H1 (cell line): ENCODE measurements at regions not wholly inside any gene's neighbourhood (a gene's known extent, or its start where the extent isn't known, plus 50 kb on each side); places are given as distances from the start of the nearest gene placed in this dataset.

Experiments used
- CTCF ChIA-PET: fragments of 300-600 bp; sonication (Branson Sonifier 250); formaldehyde crosslinking; loops from one replicate; lab custom pipeline; 2021; ENCODE audit not compliant: partially characterized antibody; lab: Charles Lee
- POLR2A ChIA-PET: fragments of 300-600 bp; sonication (Branson Sonifier 250); formaldehyde crosslinking; loops from one replicate; lab custom pipeline; 2021; ENCODE audit warnings: inconsistent platforms; ENCODE audit not compliant: partially characterized antibody; lab: Charles Lee
- DNase-seq, 2 experiments: peaks; one replicate each; pipeline versions ENCODE4 v3.0.0 to v3.0.0-alpha.2; 2010 to 2022; ENCODE audit warnings: low spot score in 2 of 2, low read depth in 1 of 2, mixed read lengths in 1 of 2
- FAIRE-seq: peaks from 2 replicates; lab custom pipeline; 2011; peaks lifted over from hg19 to GRCh38; lab: Jason Lieb, UNC
- H2AFZ ChIP-seq: 2 replicates; pipeline ENCODE4 v1.8.1; 2012; ENCODE audit warnings: low read length, inconsistent platforms
- H2AK5ac ChIP-seq: 2 replicates; pipeline ENCODE4 v1.6.1; 2013; ENCODE audit warnings: low read depth, low read length
- H2BK120ac ChIP-seq: replicated peaks from 2 replicates; pipeline ENCODE3; 2013; ENCODE audit warnings: low read depth, low read length, inconsistent platforms
- H2BK12ac ChIP-seq: 2 replicates; pipeline ENCODE4 v1.6.1; 2013; ENCODE audit warnings: low read depth, low read length
- H2BK15ac ChIP-seq: 2 replicates; pipeline ENCODE4 v1.6.1; 2013; ENCODE audit warnings: low read length
- H2BK20ac ChIP-seq: 2 replicates; pipeline ENCODE4 v1.6.1; 2013; ENCODE audit warnings: low read length
- H2BK5ac ChIP-seq: 2 replicates; pipeline ENCODE4 v1.6.1; 2013; ENCODE audit warnings: low read depth, low read length
- H3K14ac ChIP-seq: 2 replicates; pipeline ENCODE4 v1.6.1; 2013; ENCODE audit warnings: inconsistent platforms; ENCODE audit not compliant: insufficient read length
- H3K18ac ChIP-seq: 2 replicates; pipeline ENCODE4 v1.6.1; 2013; ENCODE audit warnings: low read length; ENCODE audit errors: extremely low read depth
- H3K23ac ChIP-seq: 2 replicates; pipeline ENCODE4 v1.6.1; 2013; ENCODE audit warnings: inconsistent platforms; ENCODE audit not compliant: insufficient read length
- H3K23me2 ChIP-seq: 2 replicates; pipeline ENCODE4 v1.6.1; 2013; ENCODE audit warnings: low read depth, low read length
- H3K27ac ChIP-seq: 2 replicates; pipeline ENCODE4 v1.6.1; 2011; ENCODE audit warnings: low read depth, low read length, inconsistent platforms
- H3K27me3 ChIP-seq, 4 experiments: replicated peaks in 1 of 4; 1 replicate in 1 of 4; 2 replicates in 3 of 4; pipeline versions ENCODE4 v1.6.1 to v1.8.1; 2011 to 2013; ENCODE audit warnings: low read length in 3 of 4, mild to moderate bottlenecking in 3 of 4, inconsistent platforms in 2 of 4, mixed read lengths in 2 of 4, moderate library complexity in 1 of 4; ENCODE audit not compliant: control insufficient read depth in 3 of 4, insufficient read depth in 3 of 4; ENCODE audit errors: extremely low read depth in 1 of 4
- H3K36me3 ChIP-seq, 4 experiments: 2 replicates each; pipeline versions ENCODE4 v1.6.1 to v1.8.1; 2011 to 2013; ENCODE audit warnings: mild to moderate bottlenecking in 4 of 4, low read length in 3 of 4, moderate library complexity in 2 of 4, control low read depth in 1 of 4, inconsistent platforms in 1 of 4; ENCODE audit not compliant: insufficient read depth in 4 of 4, control insufficient read depth in 2 of 4
- H3K4ac ChIP-seq: replicated peaks from 2 replicates; pipeline ENCODE3; 2013; ENCODE audit warnings: low read length, low read depth, mixed read lengths, inconsistent platforms; ENCODE audit not compliant: insufficient read length
- H3K4me1 ChIP-seq, 4 experiments: replicated peaks in 1 of 4; 1 replicate in 1 of 4; 2 replicates in 3 of 4; pipeline versions ENCODE4 v1.6.1 to v1.8.1; 2011 to 2013; ENCODE audit warnings: low read length in 3 of 4, inconsistent platforms in 2 of 4, mixed read lengths in 1 of 4; ENCODE audit not compliant: insufficient read depth in 4 of 4, control insufficient read depth in 3 of 4
- H3K4me2 ChIP-seq, 2 experiments: 2 replicates each; pipeline versions ENCODE4 v1.6.1 to v1.8.1; 2011 to 2013; ENCODE audit warnings: low read depth in 2 of 2, low read length in 2 of 2, control low read depth in 1 of 2, inconsistent platforms in 1 of 2, mild to moderate bottlenecking in 1 of 2; ENCODE audit not compliant: insufficient read depth in 1 of 2
- H3K4me3 ChIP-seq, 4 experiments: fragments of 200-600, 300-600 bp in 1 of 4; sonication (generic), shearing (Covaris generic), sonication (Bioruptor Twin) in 1 of 4; 2 replicates each; pipeline versions ENCODE4 v1.5.1 to v1.8.1; 2011 to 2016; ENCODE audit warnings: low read length in 4 of 4, low read depth in 3 of 4, control low read depth in 2 of 4, inconsistent platforms in 2 of 4, mild to moderate bottlenecking in 2 of 4, mixed read lengths in 1 of 4, moderate library complexity in 1 of 4; ENCODE audit not compliant: insufficient read depth in 2 of 4; ENCODE audit errors: extremely low read depth in 1 of 4
- H3K56ac ChIP-seq: replicated peaks from 2 replicates; pipeline ENCODE3; 2013; ENCODE audit warnings: low read depth, mild to moderate bottlenecking, mixed read lengths, low read length, inconsistent platforms; ENCODE audit not compliant: insufficient read length
- H3K79me1 ChIP-seq: 2 replicates; pipeline ENCODE4 v1.6.1; 2013; ENCODE audit warnings: low read depth, low read length, control low read depth
- H3K79me2 ChIP-seq, 2 experiments: 2 replicates each; pipeline versions ENCODE4 v1.6.1 to v1.8.1; 2012 to 2013; ENCODE audit warnings: low read length in 2 of 2, mild to moderate bottlenecking in 2 of 2, inconsistent platforms in 1 of 2; ENCODE audit not compliant: insufficient read depth in 2 of 2, control insufficient read depth in 1 of 2
- H3K9ac ChIP-seq, 4 experiments: replicated peaks in 1 of 4; 1 replicate in 1 of 4; 2 replicates in 3 of 4; pipeline versions ENCODE4 v1.6.1 to v1.8.1; 2011 to 2013; ENCODE audit warnings: low read depth in 3 of 4, low read length in 3 of 4, control low read depth in 2 of 4, mild to moderate bottlenecking in 2 of 4, moderate library complexity in 2 of 4, inconsistent platforms in 1 of 4; ENCODE audit errors: extremely low read depth in 1 of 4
- H3K9me3 ChIP-seq, 2 experiments: 2 replicates each; pipeline versions ENCODE4 v1.6.1 to v1.8.1; 2012 to 2013; ENCODE audit warnings: mild to moderate bottlenecking in 2 of 2, moderate library complexity in 2 of 2, control low read depth in 1 of 2, inconsistent platforms in 1 of 2, low read depth in 1 of 2, low read length in 1 of 2, mixed read lengths in 1 of 2; ENCODE audit not compliant: insufficient read depth in 2 of 2
- H4K20me1 ChIP-seq, 2 experiments: replicated peaks in 1 of 2; 2 replicates each; pipeline versions ENCODE3 to v1.8.1; 2011 to 2013; ENCODE audit warnings: inconsistent platforms in 2 of 2, low read length in 2 of 2, mild to moderate bottlenecking in 1 of 2; ENCODE audit not compliant: insufficient read depth in 2 of 2, control insufficient read depth in 1 of 2
- H4K5ac ChIP-seq: 2 replicates; pipeline ENCODE4 v1.6.1; 2013; ENCODE audit warnings: low read length, low read depth, mixed read lengths, inconsistent platforms; ENCODE audit not compliant: insufficient read length
- H4K8ac ChIP-seq: 2 replicates; pipeline ENCODE4 v1.8.0; 2013; ENCODE audit warnings: mild to moderate bottlenecking, moderate library complexity, low read length, inconsistent platforms; ENCODE audit not compliant: insufficient read depth; ENCODE audit errors: extremely low read depth
- H4K91ac ChIP-seq: replicated peaks from 2 replicates; pipeline ENCODE3; 2013; ENCODE audit warnings: low read length, mixed read lengths, inconsistent platforms; ENCODE audit not compliant: insufficient read length
- GABPA ChIP-seq: IDR thresholded peaks from 2 replicates; pipeline ENCODE4 v1.6.1; 2011; ENCODE audit warnings: mild to moderate bottlenecking, low read length, moderate library complexity, borderline replicate concordance; ENCODE audit not compliant: insufficient read depth
- RXRA ChIP-seq: IDR thresholded peaks from 2 replicates; pipeline ENCODE4 v1.6.1; 2011; ENCODE audit warnings: low read depth, mild to moderate bottlenecking, low read length, moderate library complexity; ENCODE audit not compliant: insufficient read depth
- TBP ChIP-seq: IDR thresholded peaks from 2 replicates; pipeline ENCODE4 v1.6.1; 2011; ENCODE audit warnings: low read depth, low read length, improper control_type of control experiment
- TCF12 ChIP-seq: IDR thresholded peaks from 2 replicates; pipeline ENCODE4 v1.6.1; 2011; ENCODE audit warnings: low read depth, mild to moderate bottlenecking, low read length
- TEAD4 ChIP-seq: IDR thresholded peaks from 2 replicates; pipeline ENCODE4 v1.6.1; 2012; ENCODE audit warnings: low read depth, low read length, inconsistent platforms, mixed read lengths
- WGBS, 2 experiments: shearing (Covaris generic) in 1 of 2; methylation state at CpG; one replicate each; pipeline versions ENCODE4 v1.1.6 to v1.1.7; 2013 to 2015; ENCODE audit warnings: low lambda C conversion rate in 2 of 2, mixed read lengths in 2 of 2, inconsistent platforms in 1 of 2, low coverage in 1 of 2, missing lambda C conversion rate in 1 of 2; ENCODE audit not compliant: insufficient replicate concordance in 2 of 2, insufficient coverage in 1 of 2, insufficient read length in 1 of 2; ENCODE audit errors: extremely low coverage in 1 of 2, missing lambda C conversion rate in 1 of 2; 5-methylcytosine and 5-hydroxymethylcytosine counted together

DNA sequence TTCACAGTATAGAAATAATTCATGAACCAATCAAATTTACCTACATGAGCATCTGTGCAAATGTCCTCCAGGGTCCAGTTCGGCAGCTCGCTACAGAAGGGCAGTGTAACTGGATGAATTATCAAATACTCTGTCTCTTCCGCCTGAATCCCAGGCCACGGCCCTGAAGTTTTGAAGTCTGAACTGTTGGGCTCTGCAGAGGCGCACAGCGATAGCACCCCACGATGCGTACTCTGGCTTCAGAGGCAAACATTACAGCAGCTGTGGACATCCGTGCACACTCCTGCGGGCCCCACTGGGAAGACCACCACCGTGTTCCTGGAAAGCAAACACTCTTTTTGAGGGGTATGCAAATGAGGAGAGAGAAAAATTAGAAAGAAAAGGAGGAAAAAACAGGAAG lies 259.8 kb upstream of the TCERG1L start (continued):
- TF ChIP-seq TEAD4: no peak

DNA sequence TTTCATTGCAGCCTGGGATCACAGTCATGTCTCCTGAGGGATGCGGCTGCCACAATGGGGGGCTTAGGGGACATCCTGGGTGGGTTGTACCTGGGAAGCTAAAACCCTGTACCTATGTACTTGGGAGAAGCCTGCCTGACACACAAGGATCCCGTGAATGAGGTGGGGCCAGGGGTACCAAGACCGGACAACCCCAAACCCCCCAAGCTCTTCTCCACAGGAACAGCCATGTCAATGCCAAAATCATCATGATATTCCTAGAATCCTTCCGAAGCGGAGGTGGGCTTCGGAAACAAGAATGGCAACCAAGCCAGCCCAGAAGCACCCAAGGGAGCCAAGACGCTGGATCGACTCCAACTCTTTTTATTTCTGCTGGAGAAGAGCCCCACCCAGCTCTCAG lies 260.3 kb upstream of the TCERG1L start:
- Histone ChIP-seq H2BK120ac (no peak overlapping the region), H2AK5ac (no peak overlapping the region), H4K91ac (no peak overlapping the region), H3K27me3 (no peaks in the 10 kb centered on the region), H2BK20ac (no peak overlapping the region), H3K36me3 (no peaks in the 10 kb centered on the region), H4K20me1 (no peaks in the 10 kb centered on the region), H3K23ac (no peak overlapping the region), H3K9me3 (no peaks in the 10 kb centered on the region), H3K4me3 (no peak overlapping the region), H3K18ac (no peak overlapping the region), H3K14ac (no peak overlapping the region), H3K4ac (no peak overlapping the region), H2BK5ac (no peak overlapping the region), H2BK12ac (no peak overlapping the region), H3K23me2 (no peaks in the 10 kb centered on the region), H4K8ac (no peak overlapping the region), H4K5ac (no peak overlapping the region), H3K4me2 (no peak overlapping the region), H2BK15ac (no peak overlapping the region), H3K79me2 (no peaks in the 10 kb centered on the region), H3K9ac (no peak overlapping the region), H3K56ac (no peak overlapping the region), H3K27ac (no peak overlapping the region), H3K79me1 (no peaks in the 10 kb centered on the region), H2AFZ (no peak overlapping the region), H3K4me1 (no peaks in the 10 kb centered on the region; a peak in 1 of 7 replicates)
- ChIA-PET CTCF (interaction anchor here (0.6 to 1.8 kb wide), 8 partner anchors 9 to 258 kb away, joined by 3 to 5 read pairs (median 4); no protein-coding TSS in a partner anchor), POLR2A (no interaction called here)
- 83% methylated on average over 8 of the region's 8 CpGs; no CpG with 5 or more reads in 1 of the 2 experiments for WGBS, 2 experiments
- FAIRE-seq (no peak), DNase-seq (no peak)
- TF ChIP-seq GABPA (no peak), TBP (no peak), TCF12 (no peak), RXRA (no peak)
